Common myeloid progenitor, CD34-positive (primary cell): ENCODE measurements at regions not wholly inside any gene's neighbourhood (a gene's known extent, or its start where the extent isn't known, plus 50 kb on each side); places are given as distances from the start of the nearest gene placed in this dataset.
A peak's percentile ranks its signal among the peaks of the same experiment; 100 is the strongest.

ENCODE experiments used
- CTCF ChIA-PET: fragments of 350-600 bp; sonication (Branson Sonifier 250); formaldehyde crosslinking; loops from one replicate; lab custom pipeline; 2021; ENCODE audit warnings: antibody characterized with exemption; lab: Charles Lee
- POLR2A ChIA-PET: fragments of 350-600 bp; sonication (Branson Sonifier 250); formaldehyde crosslinking; loops from one replicate; lab custom pipeline; 2021; ENCODE audit warnings: antibody characterized with exemption; lab: Charles Lee
- DNase-seq, 3 donors: peaks; one replicate each; pipeline versions ENCODE4 v3.0.0 to v3.0.0-alpha.2; 2013
- H3K27ac ChIP-seq, 2 experiments: 1 replicate in 1 of 2; 2 replicates in 1 of 2; pipeline ENCODE4 v1.7.0; 2013; ENCODE audit warnings: inconsistent platforms in 2 of 2, low read length in 2 of 2, mild to moderate bottlenecking in 2 of 2, low read depth in 1 of 2, moderate library complexity in 1 of 2; ENCODE audit not compliant: severe bottlenecking in 2 of 2, insufficient read depth in 1 of 2, poor library complexity in 1 of 2
- H3K27me3 ChIP-seq, 5 experiments: replicated peaks in 2 of 5; 1 replicate in 3 of 5; 2 replicates in 2 of 5; pipeline versions ENCODE4 v1.6.1 to v1.7.0; 2013; ENCODE audit warnings: low read length in 4 of 5, mild to moderate bottlenecking in 2 of 5, moderate library complexity in 2 of 5, inconsistent platforms in 1 of 5; ENCODE audit not compliant: insufficient read depth in 5 of 5, control insufficient read depth in 4 of 5
- H3K36me3 ChIP-seq, 4 experiments: 1 replicate in 2 of 4; 2 replicates in 2 of 4; pipeline versions ENCODE4 v1.6.1 to v1.7.0; 2013; ENCODE audit warnings: low read length in 3 of 4, control low read depth in 1 of 4, mild to moderate bottlenecking in 1 of 4; ENCODE audit not compliant: control insufficient read depth in 4 of 4, insufficient read depth in 4 of 4
- H3K4me1 ChIP-seq, 4 experiments: 1 replicate in 3 of 4; 2 replicates in 1 of 4; pipeline versions ENCODE4 v1.6.1 to v1.7.1; 2013; ENCODE audit warnings: low read length in 3 of 4, mild to moderate bottlenecking in 3 of 4, control low read depth in 1 of 4, inconsistent platforms in 1 of 4, moderate library complexity in 1 of 4; ENCODE audit not compliant: control insufficient read depth in 4 of 4, insufficient read depth in 4 of 4; ENCODE audit errors: control extremely low read depth in 1 of 4
- H3K4me3 ChIP-seq, 7 experiments: 1 replicate in 4 of 7; 2 replicates in 3 of 7; pipeline versions ENCODE4 v1.5.1 to v1.7.0; 2013; ENCODE audit warnings: mild to moderate bottlenecking in 7 of 7, low read length in 6 of 7, moderate library complexity in 6 of 7, inconsistent platforms in 2 of 7, low read depth in 2 of 7, control low read depth in 1 of 7; ENCODE audit not compliant: insufficient read depth in 4 of 7, control insufficient read depth in 1 of 7; ENCODE audit errors: extremely low read depth in 1 of 7
- H3K9me3 ChIP-seq, 5 experiments: 1 replicate in 4 of 5; 2 replicates in 1 of 5; pipeline versions ENCODE4 v1.6.1 to v1.7.1; 2013; ENCODE audit warnings: low read length in 4 of 5, mild to moderate bottlenecking in 2 of 5, inconsistent platforms in 1 of 5, low read depth in 1 of 5, moderate library complexity in 1 of 5; ENCODE audit not compliant: control insufficient read depth in 4 of 5, insufficient read depth in 2 of 5; ENCODE audit errors: control extremely low read depth in 1 of 5
- WGBS: methylation state at CpG from one replicate; pipeline ENCODE4 v1.1.5; 2013; ENCODE audit not compliant: insufficient coverage; 5-methylcytosine and 5-hydroxymethylcytosine counted together

DNA sequence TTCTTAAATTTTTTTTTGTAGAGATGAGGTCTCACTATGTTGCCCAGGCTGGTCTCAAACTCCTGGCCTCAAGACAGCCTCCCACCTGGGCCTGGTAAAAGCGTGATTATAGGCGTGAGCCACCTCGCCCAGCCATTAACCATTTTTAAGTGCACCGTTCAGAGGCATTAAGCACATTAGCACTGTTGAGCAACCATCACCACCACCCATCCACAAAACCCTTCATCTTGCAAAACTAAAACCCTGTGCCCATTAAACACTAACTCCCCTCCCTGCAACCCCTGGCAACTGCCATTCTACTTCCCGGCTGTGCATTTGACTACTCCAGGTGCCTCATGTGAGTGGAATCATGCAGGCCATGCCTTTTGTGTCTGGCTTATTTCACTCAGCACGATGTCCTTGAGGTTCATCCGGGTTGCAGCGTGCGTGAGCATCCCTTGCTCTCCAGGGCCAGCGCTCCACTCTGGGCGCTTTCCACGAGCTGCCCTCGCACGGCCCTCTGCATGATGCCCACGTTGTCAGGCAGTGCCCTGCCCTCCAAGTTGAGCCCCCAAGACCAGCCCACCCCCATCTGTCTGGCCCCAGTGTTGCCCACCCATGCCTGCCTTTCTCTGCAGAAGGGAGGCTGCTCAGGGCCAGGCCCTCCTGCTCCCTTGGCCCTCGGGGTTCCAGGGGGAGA lies 63.0 kb upstream of the GLI2 start:
- CTCF ChIA-PET: interaction anchor here (1.2 kb wide), 1 partner anchor 8 kb away, joined by 6 read pairs; no protein-coding TSS in a partner anchor
- Histone ChIP-seq H3K9me3 (peaks cover 0 to 7% (median 0%) of the 10 kb centered on the region in 5 experiments), H3K4me3 (no peak overlapping the region), H3K36me3 (no peaks in the 10 kb centered on the region), H3K4me1 (peaks cover 0 to 8% (median 1%) of the 10 kb centered on the region in 4 experiments), H3K27ac (no peak overlapping the region), H3K27me3 (peaks cover 0 to 46% (median 12%) of the 10 kb centered on the region in 5 experiments)
- 94% methylated on average over 15 of the region's 16 CpGs for WGBS
- DNase-seq: no peak
- POLR2A ChIA-PET: no interaction called here

DNA sequence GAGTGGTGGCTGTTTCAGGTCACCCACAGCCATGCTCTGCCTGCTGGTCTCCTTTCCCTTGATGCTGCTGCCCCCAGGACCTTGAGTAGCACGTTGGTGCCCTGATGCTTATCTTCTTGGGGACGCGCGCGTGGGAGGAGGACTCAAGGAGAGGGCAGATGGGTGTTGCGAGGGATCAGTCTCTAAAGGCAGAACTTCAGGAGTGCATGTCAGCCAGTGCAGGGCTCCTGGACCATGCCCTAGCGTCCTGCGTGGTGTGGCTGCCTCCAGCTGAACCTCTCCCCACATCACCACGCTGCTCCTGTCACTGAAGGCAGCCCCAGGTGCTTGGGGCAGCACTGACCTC lies 62.5 kb upstream of the GLI2 start:
- Histone ChIP-seq H3K9me3 (peaks cover 0 to 5% (median 0%) of the 10 kb centered on the region in 5 experiments), H3K4me3 (no peak overlapping the region), H3K27ac (no peak overlapping the region), H3K4me1 (peaks cover 0 to 8% (median 1%) of the 10 kb centered on the region in 4 experiments), H3K36me3 (no peaks in the 10 kb centered on the region), H3K27me3 (peaks cover 0 to 43% (median 12%) of the 10 kb centered on the region in 5 experiments)
- DNase-seq: no peak
- ChIA-PET POLR2A (no interaction called here), CTCF (interaction anchor here (1.4 kb wide), 1 partner anchor 16 kb away, joined by 3 read pairs; no protein-coding TSS in a partner anchor)
- WGBS: 90% methylated on average over 9 of the region's 9 CpGs

DNA sequence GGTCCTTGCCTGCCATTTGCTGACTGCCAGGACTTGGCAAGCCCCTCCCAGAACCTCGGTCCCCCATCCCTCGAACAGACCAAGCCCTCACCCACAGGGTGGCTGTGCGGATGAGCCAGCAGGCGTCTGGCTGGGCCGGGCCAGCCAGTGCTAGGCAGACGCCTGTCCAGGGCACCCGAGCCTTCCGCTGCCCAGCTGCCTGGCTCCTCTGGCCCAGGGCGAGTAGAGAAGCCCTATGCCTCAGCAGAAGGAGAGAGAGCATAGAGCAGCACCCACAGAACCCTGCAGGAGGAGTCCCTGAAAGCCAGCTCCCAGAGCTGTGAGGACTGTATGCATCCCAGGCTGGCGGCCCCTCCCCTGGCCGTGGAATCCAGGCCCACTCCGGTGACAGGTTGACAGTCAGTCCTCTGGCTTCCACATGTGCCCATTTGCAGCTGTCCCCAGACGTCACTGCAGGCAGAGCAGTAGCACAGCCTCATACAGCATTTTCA lies 62.1 kb upstream of the GLI2 start:
- ChIA-PET POLR2A (no interaction called here), CTCF (interaction anchor here (1.4 kb wide), 1 partner anchor 17 kb away, joined by 3 read pairs; no protein-coding TSS in a partner anchor)

DNA sequence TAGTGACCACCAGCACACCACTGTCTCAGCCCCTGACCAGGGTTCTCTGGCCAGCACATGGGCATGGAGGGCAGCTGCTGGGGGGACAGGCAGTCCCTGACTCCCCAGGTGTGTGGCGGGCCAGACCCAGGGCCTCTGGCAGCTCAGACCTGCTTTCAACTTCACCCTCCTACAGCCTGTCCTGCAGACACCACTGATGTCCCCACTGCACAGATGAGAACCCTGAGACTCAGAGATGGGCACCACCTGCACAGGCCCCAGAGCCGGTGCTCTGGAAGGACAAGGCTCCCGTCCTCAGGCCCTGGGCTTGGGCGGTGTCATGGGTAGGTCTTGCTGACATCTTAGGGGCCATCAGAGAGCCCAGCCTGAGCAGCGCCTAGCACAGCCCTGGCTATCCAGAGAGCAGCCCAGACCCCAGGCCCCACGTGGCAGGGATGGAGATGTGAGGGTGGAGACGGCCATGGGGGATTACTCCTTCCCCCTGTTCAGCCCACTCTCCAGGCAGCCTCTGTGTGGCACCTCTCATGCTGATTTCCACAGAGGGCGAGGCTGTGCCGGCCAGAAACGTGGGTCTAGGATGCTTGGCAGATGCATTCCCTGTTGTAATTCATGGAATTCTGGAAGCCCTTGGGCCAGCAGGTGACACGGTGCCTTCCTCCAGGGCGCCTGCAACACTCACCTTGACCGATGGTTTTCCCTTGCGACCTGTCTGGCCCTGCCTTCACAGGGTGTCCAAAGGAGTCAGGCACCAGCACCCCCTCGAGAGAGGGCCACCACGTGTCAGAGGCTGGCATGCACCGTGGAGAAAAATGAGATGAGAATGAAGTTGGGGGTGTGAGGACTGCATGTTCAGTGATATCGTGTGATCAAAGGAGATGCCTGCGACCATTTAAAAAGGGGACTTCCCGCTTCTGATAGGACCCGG lies 61.2 kb upstream of the GLI2 start:
- 95% methylated on average over 17 of the region's 21 CpGs for WGBS
- no peak for DNase-seq
- Histone ChIP-seq H3K4me1 (peaks cover 0 to 7% (median 1%) of the 10 kb centered on the region in 4 experiments), H3K36me3 (no peaks in the 10 kb centered on the region), H3K9me3 (no peaks in the 10 kb centered on the region), H3K4me3 (no peak overlapping the region), H3K27ac (no peak overlapping the region), H3K27me3 (peaks cover 0 to 43% (median 7%) of the 10 kb centered on the region in 5 experiments)
- ChIA-PET CTCF (interaction anchor here (1.4 kb wide), 1 partner anchor 17 kb away, joined by 3 read pairs; no protein-coding TSS in a partner anchor), POLR2A (no interaction called here)

More for the DNA sequence above, 62.1 kb upstream of the GLI2 start:
- 93% methylated on average over 13 of the region's 13 CpGs for WGBS
- Histone ChIP-seq H3K4me1 (peaks cover 0 to 8% (median 1%) of the 10 kb centered on the region in 4 experiments), H3K27ac (no peak overlapping the region), H3K9me3 (peaks cover 0 to 4% (median 0%) of the 10 kb centered on the region in 5 experiments), H3K36me3 (no peaks in the 10 kb centered on the region), H3K4me3 (no peak overlapping the region), H3K27me3 (peaks cover 0 to 43% (median 11%) of the 10 kb centered on the region in 5 experiments)
- DNase-seq: no peak

DNA sequence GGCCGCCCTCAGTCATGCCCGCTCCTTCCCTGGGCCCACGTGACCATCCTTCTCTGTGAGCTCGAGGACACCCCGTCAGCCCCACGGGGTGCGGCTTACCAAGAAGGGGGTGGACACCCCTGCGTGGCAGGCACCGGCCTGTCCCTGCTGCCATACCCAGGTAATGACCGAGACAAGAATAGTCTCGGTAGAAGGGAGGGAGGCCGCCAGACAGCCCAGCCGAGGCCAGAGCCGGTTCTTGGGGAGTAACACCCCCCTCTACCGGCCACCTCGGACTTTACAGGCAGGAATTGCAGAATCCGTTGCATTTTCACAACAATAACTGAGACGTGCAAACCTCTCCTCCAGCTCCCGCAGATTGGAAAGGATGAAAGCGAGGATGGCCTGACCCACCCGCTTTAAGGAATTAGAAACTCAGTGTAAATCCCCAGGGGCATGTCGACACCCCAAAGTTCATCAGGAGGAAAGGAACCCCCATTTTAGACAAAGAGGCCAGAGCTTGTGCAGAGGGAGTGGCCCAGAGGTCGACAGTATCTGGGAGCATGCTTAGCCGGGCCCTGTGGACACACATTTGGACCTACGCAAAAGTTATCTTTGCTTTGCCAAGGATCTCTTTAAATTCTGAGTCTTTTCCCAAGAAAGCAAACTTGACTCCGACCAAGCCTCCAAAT lies 60.1 kb upstream of the GLI2 start:
- CTCF ChIA-PET: interaction anchor here (0.8 to 1.9 kb wide), 3 partner anchors 14 to 848 kb away, joined by 3 to 5 read pairs (median 4); no protein-coding TSS in a partner anchor

DNA sequence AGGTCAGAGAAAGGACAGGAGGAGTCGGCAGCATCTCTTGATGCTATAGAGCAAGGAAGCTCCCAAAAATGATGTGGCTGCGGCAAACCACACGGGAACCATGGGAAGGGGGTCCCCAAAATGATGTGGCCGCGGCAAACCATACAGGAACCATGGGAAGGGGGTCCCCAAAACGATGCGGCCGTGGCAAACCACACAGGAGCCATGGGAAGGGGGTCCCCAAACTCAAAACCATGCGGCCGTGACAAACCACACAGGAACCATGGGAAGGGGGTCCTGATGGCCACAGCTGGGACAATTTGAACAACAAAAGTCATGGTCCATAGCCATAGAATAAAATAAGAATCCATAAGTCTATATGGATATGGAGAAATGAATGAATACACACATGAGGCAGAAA lies 58.4 kb upstream of the GLI2 start:
- CTCF ChIA-PET: interaction anchor here (0.7 to 1.9 kb wide), 8 partner anchors 9 to 366 kb away, joined by 3 to 9 read pairs (median 4); no protein-coding TSS in a partner anchor
- Histone ChIP-seq H3K27ac (no peak overlapping the region), H3K27me3 (peaks cover 0 to 33% (median 5%) of the 10 kb centered on the region in 5 experiments), H3K36me3 (no peaks in the 10 kb centered on the region), H3K4me3 (no peak overlapping the region), H3K4me1 (no peaks in the 10 kb centered on the region), H3K9me3 (no peaks in the 10 kb centered on the region)
- POLR2A ChIA-PET: no interaction called here
- no peak for DNase-seq
- 83% methylated on average over 7 of the region's 10 CpGs for WGBS

More for the DNA sequence above, 60.1 kb upstream of the GLI2 start:
- H3K27me3 ChIP-seq: peaks cover 0 to 38% (median 5%) of the 10 kb centered on the region in 5 experiments
- no peaks in the 10 kb centered on the region for H3K4me1 ChIP-seq
- POLR2A ChIA-PET: no interaction called here
- no peak overlapping the region for H3K27ac ChIP-seq
- no peaks in the 10 kb centered on the region for H3K36me3 ChIP-seq
- H3K4me3 ChIP-seq: no peak overlapping the region
- peak; percentile 32 to 64 (median 61) for DNase-seq
- H3K9me3 ChIP-seq: no peaks in the 10 kb centered on the region
- WGBS: 33% methylated on average over 22 of the region's 26 CpGs
